GM23248 (cell line): ENCODE measurements at regions not wholly inside any gene's neighbourhood (a gene's known extent, or its start where the extent isn't known, plus 50 kb on each side); places are given as distances from the start of the nearest gene placed in this dataset.

ENCODE experiments used
- DNase-seq: peaks from one replicate; pipeline ENCODE4 v3.0.0-alpha.2; 2015
- H2AFZ ChIP-seq: fragments of 200-600 bp; sonication (generic); 2 replicates; pipeline ENCODE4 v1.6.1; 2016; ENCODE audit warnings: antibody characterized with exemption
- H3F3A ChIP-seq: fragments of 200-600 bp; sonication (generic); 2 replicates; pipeline ENCODE4 v1.6.1; 2016; ENCODE audit warnings: mild to moderate bottlenecking, antibody characterized with exemption, mixed run types; ENCODE audit not compliant: insufficient read depth
- H3K27ac ChIP-seq: fragments of 200-600 bp; sonication (generic); 2 replicates; pipeline ENCODE4 v1.5.1; 2016; ENCODE audit warnings: mild to moderate bottlenecking
- H3K27me3 ChIP-seq: fragments of 200-600 bp; sonication (generic); replicated peaks from 2 replicates; pipeline ENCODE4 v1.6.1; 2016; ENCODE audit warnings: mild to moderate bottlenecking; ENCODE audit not compliant: insufficient read depth
- H3K36me3 ChIP-seq: fragments of 200-600 bp; sonication (generic); 2 replicates; pipeline ENCODE4 v1.6.1; 2016; ENCODE audit warnings: low read depth, mild to moderate bottlenecking
- H3K4me1 ChIP-seq: fragments of 200-600 bp; sonication (generic); 2 replicates; pipeline ENCODE4 v1.6.1; 2016; ENCODE audit warnings: mild to moderate bottlenecking; ENCODE audit not compliant: insufficient read depth
- H3K4me2 ChIP-seq: fragments of 200-600 bp; sonication (generic); one replicate; pipeline ENCODE4 v1.6.1; 2016; ENCODE audit warnings: mild to moderate bottlenecking; ENCODE audit not compliant: unreplicated experiment
- H3K4me3 ChIP-seq: fragments of 200-600 bp; sonication (generic); 2 replicates; pipeline ENCODE4 v1.5.1; 2016; ENCODE audit warnings: mild to moderate bottlenecking
- H3K79me2 ChIP-seq: fragments of 200-600 bp; sonication (generic); 2 replicates; pipeline ENCODE4 v1.6.1; 2016; ENCODE audit warnings: mild to moderate bottlenecking; ENCODE audit not compliant: insufficient read depth
- H3K9ac ChIP-seq: fragments of 200-600 bp; sonication (generic); 2 replicates; pipeline ENCODE4 v1.6.1; 2016; ENCODE audit warnings: mild to moderate bottlenecking
- H3K9me2 ChIP-seq: fragments of 200-600 bp; sonication (generic); 2 replicates; pipeline ENCODE4 v1.6.1; 2016; ENCODE audit warnings: mixed run types, mild to moderate bottlenecking, moderate library complexity; ENCODE audit not compliant: insufficient read depth
- H3K9me3 ChIP-seq: fragments of 200-600 bp; sonication (generic); one replicate; pipeline ENCODE4 v1.6.1; 2017; ENCODE audit warnings: low read depth
- H4K20me1 ChIP-seq: fragments of 200-600 bp; sonication (generic); 2 replicates; pipeline ENCODE4 v1.6.0; 2016; ENCODE audit not compliant: insufficient read depth
- EZH2 ChIP-seq: fragments of 200-600 bp; sonication (generic); IDR thresholded peaks from 2 replicates; pipeline ENCODE4 v1.6.1; 2018; ENCODE audit warnings: antibody characterized with exemption, mild to moderate bottlenecking; ENCODE audit not compliant: insufficient read depth, poor library complexity, severe bottlenecking
- EZH2phosphoT487 ChIP-seq: fragments of 200-600 bp; sonication (generic); IDR thresholded peaks from 2 replicates; pipeline ENCODE4 v1.6.1; 2018; ENCODE audit warnings: antibody characterized with exemption, moderate library complexity, mild to moderate bottlenecking, low read depth; ENCODE audit not compliant: insufficient read depth
- WGBS, 2 experiments: methylation state at CpG; one replicate each; pipeline ENCODE4 v1.1.6; 2015 to 2017; ENCODE audit warnings: low lambda C conversion rate in 2 of 2, low coverage in 1 of 2; ENCODE audit errors: missing lambda C conversion rate in 2 of 2; 5-methylcytosine and 5-hydroxymethylcytosine counted together
- in situ Hi-C: fragments of 300-500 bp; cut with MboI; formaldehyde crosslinking; loops from 2 replicates; pipeline ENCODE4 v1.15.0; 2020

- DNase-seq, result no peak
- H4K20me1 ChIP-seq, result no peaks in the 10 kb centered on the region
- 34 to 35% methylated on average over 1 of the region's 1 CpG for WGBS, 2 experiments
- H2AFZ ChIP-seq, result no peak overlapping the region
- no peak overlapping the region for H3K4me3 ChIP-seq
- no peak overlapping the region for H3K27ac ChIP-seq
- H3K4me1 ChIP-seq, result no peaks in the 10 kb centered on the region
- no peak overlapping the region for H3K9ac ChIP-seq
- H3K4me2 ChIP-seq, result no peak overlapping the region
- no peaks in the 10 kb centered on the region for H3K79me2 ChIP-seq
- H3K9me3 ChIP-seq, result no peaks in the 10 kb centered on the region
- H3K27me3 ChIP-seq, result no peaks in the 10 kb centered on the region
- H3K36me3 ChIP-seq, result no peaks in the 10 kb centered on the region
- TF ChIP-seq EZH2 (no peak), EZH2phosphoT487 (no peak)
- in situ Hi-C loops, result no loop called here
- H3F3A ChIP-seq, result no peaks in the 10 kb centered on the region
- H3K9me2 ChIP-seq, result no peaks in the 10 kb centered on the region; the same call in 1 of the 2 replicates
These were observed 622.8 kb upstream of the NRSN1 start for GRCh38 chr6:23503173-23503572.

GRCh38 chr6:23505026-23505425 lies 621.0 kb upstream of the NRSN1 start:
- Histone ChIP-seq H3K27ac (no peak overlapping the region), H3K27me3 (no peaks in the 10 kb centered on the region), H2AFZ (no peak overlapping the region), H3K4me3 (no peak overlapping the region), H4K20me1 (no peaks in the 10 kb centered on the region), H3K4me2 (no peak overlapping the region), H3K79me2 (no peaks in the 10 kb centered on the region), H3F3A (no peaks in the 10 kb centered on the region), H3K9me3 (no peaks in the 10 kb centered on the region), H3K4me1 (no peaks in the 10 kb centered on the region), H3K9ac (no peak overlapping the region), H3K9me2 (no peaks in the 10 kb centered on the region), H3K36me3 (no peaks in the 10 kb centered on the region)
- TF ChIP-seq EZH2, result no peak
- in situ Hi-C loops, result no loop called here
- DNase-seq, result peak; percentile 36
- 42 to 44% methylated on average over 3 of the region's 3 CpGs for WGBS, 2 experiments

GRCh38 chr6:23510778-23511510 lies 615.1 kb upstream of the NRSN1 start:
- in situ Hi-C loops, result no loop called here
- WGBS, 2 experiments, result 32 to 36% methylated on average over 2 of the region's 2 CpGs
- Histone ChIP-seq H3K36me3 (no peaks in the 10 kb centered on the region), H3K27me3 (no peaks in the 10 kb centered on the region), H3K9me2 (no peaks in the 10 kb centered on the region), H3K4me1 (no peaks in the 10 kb centered on the region), H3K9ac (no peak overlapping the region), H4K20me1 (no peaks in the 10 kb centered on the region), H3K79me2 (no peaks in the 10 kb centered on the region), H2AFZ (no peak overlapping the region), H3K27ac (no peak overlapping the region), H3K9me3 (no peaks in the 10 kb centered on the region), H3F3A (no peaks in the 10 kb centered on the region), H3K4me2 (no peak overlapping the region), H3K4me3 (no peak overlapping the region)
- TF ChIP-seq EZH2 (no peak), EZH2phosphoT487 (no peak)
- no peak for DNase-seq

GRCh38 chr6:23511817-23512216 lies 614.2 kb upstream of the NRSN1 start:
- Histone ChIP-seq H4K20me1 (no peaks in the 10 kb centered on the region), H3K9ac (no peak overlapping the region), H3K27me3 (no peaks in the 10 kb centered on the region), H3K36me3 (no peaks in the 10 kb centered on the region), H3K9me2 (no peaks in the 10 kb centered on the region), H3K4me2 (no peak overlapping the region), H3K9me3 (no peaks in the 10 kb centered on the region), H2AFZ (no peak overlapping the region), H3K79me2 (no peaks in the 10 kb centered on the region), H3F3A (no peaks in the 10 kb centered on the region), H3K27ac (no peak overlapping the region), H3K4me1 (no peaks in the 10 kb centered on the region), H3K4me3 (no peak overlapping the region)
- TF ChIP-seq EZH2phosphoT487 (no peak), EZH2 (no peak)
- in situ Hi-C loops, result no loop called here
- 75 to 83% methylated on average over 1 of the region's 1 CpG for WGBS, 2 experiments
- no peak for DNase-seq
